GM12878 (cell line): ENCODE measurements at regions not wholly inside any gene's neighbourhood (a gene's known extent, or its start where the extent isn't known, plus 50 kb on each side); places are given as distances from the start of the nearest gene placed in this dataset.

Experiments used
- BCL3 ChIP-seq: IDR thresholded peaks from 2 replicates; pipeline ENCODE4 v1.6.1; 2011; ENCODE audit warnings: borderline replicate concordance, low read depth, mild to moderate bottlenecking, moderate library complexity, low read length; ENCODE audit not compliant: insufficient read depth, poor library complexity, severe bottlenecking
- BMI1 ChIP-seq: fragments of 450-650 bp; IDR thresholded peaks from 2 replicates; pipeline ENCODE4 v1.6.1; 2016; ENCODE audit warnings: mild to moderate bottlenecking, moderate library complexity, borderline replicate concordance
- CBFB ChIP-seq: IDR thresholded peaks from 2 replicates; pipeline ENCODE4 v1.6.1; 2016; ENCODE audit warnings: antibody characterized with exemption, low read depth
- E2F4 ChIP-seq: IDR thresholded peaks from 2 replicates; pipeline ENCODE4 v1.6.1; 2012; ENCODE audit warnings: low read depth, low read length, improper control_type of control experiment
- EP300 ChIP-seq, 2 experiments: fragments of 150-350 bp in 1 of 2; IDR thresholded peaks; 2 replicates each; pipeline ENCODE4 v1.6.1; 2011 to 2012; ENCODE audit warnings: low read depth in 2 of 2, low read length in 2 of 2, borderline replicate concordance in 1 of 2, improper control_type of control experiment in 1 of 2, inconsistent platforms in 1 of 2; ENCODE audit not compliant: control insufficient read depth in 1 of 2
- EZH2 ChIP-seq: IDR thresholded peaks from 2 replicates; pipeline ENCODE4 v1.6.1; 2012; ENCODE audit warnings: low read depth, mild to moderate bottlenecking, control low read depth, inconsistent platforms, low read length, borderline replicate concordance; ENCODE audit not compliant: control insufficient read depth
- NR2C2 ChIP-seq: IDR thresholded peaks from 2 replicates; pipeline ENCODE4 v1.6.1; 2011; ENCODE audit warnings: borderline replicate concordance, low read depth; ENCODE audit not compliant: control insufficient read depth, insufficient read length
- POLR2A ChIP-seq: IDR thresholded peaks from 2 replicates; pipeline ENCODE4 v1.6.1; 2011; ENCODE audit warnings: low read depth, mild to moderate bottlenecking, low read length
- REST ChIP-seq: IDR thresholded peaks from 2 replicates; pipeline ENCODE4 v1.6.1; 2012; ENCODE audit warnings: mild to moderate bottlenecking, low read depth, low read length
- SIN3A ChIP-seq: IDR thresholded peaks from 2 replicates; pipeline ENCODE4 v1.6.1; 2012; ENCODE audit warnings: low read depth, low read length, improper control_type of control experiment
- TARDBP ChIP-seq: IDR thresholded peaks from 2 replicates; pipeline ENCODE4 v1.6.1; 2016; ENCODE audit warnings: borderline replicate concordance
- ZBTB33 ChIP-seq: fragments of 450-650 bp; IDR thresholded peaks from 2 replicates; pipeline ENCODE4 v1.6.1; 2017; ENCODE audit warnings: mild to moderate bottlenecking
- ZNF274 ChIP-seq: IDR thresholded peaks from one replicate; pipeline ENCODE4 v1.8.0; 2011; ENCODE audit not compliant: insufficient read length, insufficient read depth

GRCh38 chr7:69334701-69335100 is 263.6 kb upstream of the AUTS2 start:
- TF ChIP-seq REST (no peak), EP300 (IDR thresholded peaks at IDR 0.05; ENCODE audit: borderline replicate concordance in 1 of 2, control insufficient read depth in 1 of 2, low read depth in 2 of 2, low read length in 2 of 2) (no peak), EZH2 (no peak), BCL3 (no peak), ZBTB33 (no peak), ZNF274 (no peak), TARDBP (no peak), E2F4 (no peak), SIN3A (no peak), POLR2A (no peak), CBFB (no peak), BMI1 (no peak), NR2C2 (no peak)
